ENCODE measurements at regions not wholly inside any gene's neighbourhood (a gene's known extent, or its start where the extent isn't known, plus 50 kb on each side); places are given as distances from the start of the nearest gene placed in this dataset.

DNA sequence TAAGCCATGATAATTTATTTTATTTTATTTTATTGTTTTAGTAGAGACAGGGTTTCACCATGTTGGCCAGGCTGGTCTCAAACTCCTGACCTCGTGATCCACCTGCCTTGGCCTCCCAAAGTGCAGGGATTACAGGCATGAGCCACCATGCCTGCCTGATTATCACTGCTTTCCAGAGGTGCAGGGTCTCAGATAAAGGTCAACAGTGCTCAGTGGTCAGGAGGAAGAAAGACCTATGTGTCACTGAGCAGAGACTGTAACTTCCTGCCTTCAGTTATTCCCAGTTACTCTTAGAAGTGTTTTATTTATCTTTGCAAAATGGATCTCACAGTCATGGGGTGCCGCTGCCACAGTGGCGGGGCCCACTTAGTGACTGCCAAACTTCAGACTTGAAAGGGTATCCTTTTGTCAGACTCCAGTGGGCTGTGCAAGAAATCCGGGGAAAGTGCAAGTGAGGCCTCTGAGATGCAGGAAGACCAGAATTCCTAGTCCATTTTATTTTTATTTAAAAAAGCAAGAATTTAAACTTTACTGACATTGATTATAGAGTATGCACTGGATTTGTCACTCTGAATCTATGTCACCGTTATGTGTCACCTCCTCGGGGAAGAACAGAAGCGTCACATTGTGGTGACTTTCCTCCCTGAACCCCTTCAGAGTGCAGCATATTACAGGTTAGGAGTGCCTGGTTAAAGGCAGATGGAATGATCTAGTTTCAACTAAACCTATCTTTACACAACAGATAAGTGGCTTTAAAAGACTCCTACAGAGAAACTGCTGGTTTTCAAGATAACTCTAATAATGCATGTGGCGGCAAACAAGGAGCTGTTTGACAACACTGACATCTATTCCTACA, 59.1 kb upstream of the BICD1 start:
- DNase-seq (ENCODE audit: low spot score), result peak; percentile 57

DNA sequence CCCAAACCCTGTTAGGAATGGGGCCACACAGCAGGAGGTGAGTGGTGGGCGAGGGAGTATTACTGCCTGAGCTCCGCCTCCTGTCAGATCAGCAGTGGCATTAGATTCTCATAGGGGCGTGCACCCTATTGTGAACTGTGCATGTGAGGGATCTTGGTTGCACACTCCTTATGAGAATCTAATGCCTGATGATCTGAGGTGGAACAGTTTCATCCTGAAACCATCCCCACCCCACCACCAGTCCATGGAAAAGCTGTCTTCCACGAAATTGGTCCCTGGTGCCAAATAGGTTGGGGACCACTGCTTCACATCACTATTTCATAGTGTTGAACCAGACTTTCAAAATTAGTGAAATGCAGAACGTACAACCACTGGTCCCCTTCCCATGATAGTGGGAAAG, 57.9 kb upstream of the BICD1 start:
- DNase-seq (ENCODE audit: low spot score), result no peak

GRCh38 chr12:32049956-32050355, 56.7 kb upstream of the BICD1 start:
- DNase-seq (ENCODE audit: low spot score), result no peak

DNA sequence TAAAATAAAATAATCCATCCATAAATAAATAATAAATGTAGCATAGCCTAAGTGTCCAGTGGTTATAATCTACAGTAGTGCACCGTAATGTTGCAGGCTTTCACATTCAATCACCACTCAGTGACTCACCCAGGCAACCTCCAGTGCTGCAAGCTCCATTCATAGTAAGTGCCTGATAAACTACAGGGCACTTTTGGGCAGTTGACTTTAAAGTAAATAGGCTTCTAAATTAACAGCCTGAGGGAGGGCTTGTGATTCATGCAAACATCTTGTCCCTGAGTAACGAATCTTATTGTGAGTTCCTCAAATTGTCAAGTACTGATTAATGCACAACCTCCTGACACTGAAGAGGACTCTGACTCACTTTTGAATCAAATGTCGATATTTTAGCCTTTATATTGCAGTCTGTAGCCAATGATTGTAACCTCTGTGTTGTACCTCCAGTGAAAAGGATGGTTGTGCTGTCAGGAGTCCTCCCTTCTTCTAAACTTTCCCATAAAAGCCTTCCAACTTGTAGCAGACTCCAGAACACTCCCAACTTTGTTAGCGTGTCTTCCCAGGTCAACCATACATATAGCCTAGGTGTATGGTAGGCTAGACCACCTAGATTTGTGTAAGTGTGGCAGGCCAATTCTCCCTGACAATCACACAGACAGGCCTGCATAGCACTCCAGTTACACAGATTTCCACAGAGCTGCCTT, 55.0 kb upstream of the BICD1 start:
- peak; percentile 52 for DNase-seq (ENCODE audit: low spot score)

DNA sequence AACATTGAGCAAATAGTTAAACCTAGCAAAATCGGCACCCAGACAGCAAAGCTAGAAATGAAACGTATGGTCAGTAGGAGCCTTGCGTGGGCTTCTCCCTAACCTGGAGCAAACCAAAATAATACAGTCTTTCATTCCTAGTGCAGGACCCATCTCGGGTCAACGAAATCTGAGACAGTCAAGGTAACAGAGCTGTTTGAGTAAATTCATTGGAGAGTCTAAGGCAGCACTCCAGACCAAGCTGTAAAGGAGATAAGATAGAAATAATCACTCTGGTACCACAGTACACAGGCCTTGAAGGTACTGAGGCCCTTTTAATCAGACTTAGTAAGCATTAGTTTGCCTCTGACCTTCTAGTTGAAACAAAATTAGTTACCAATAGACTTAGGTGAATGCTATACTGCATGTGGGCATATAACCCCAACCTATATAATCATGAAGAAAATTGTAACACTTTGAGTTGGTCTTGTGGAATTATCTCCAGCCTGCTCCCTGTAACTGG, 54.4 kb upstream of the BICD1 start:
- DNase-seq (ENCODE audit: low spot score), result peak; percentile 40

GRCh38 chr12:32053881-32054624, 52.6 kb upstream of the BICD1 start:
- DNase-seq (ENCODE audit: low spot score), result peak; percentile 69
